Esophagus muscularis mucosa (tissue), 4 donors: ENCODE measurements at regions not wholly inside any gene's neighbourhood (a gene's known extent, or its start where the extent isn't known, plus 50 kb on each side); places are given as distances from the start of the nearest gene placed in this dataset.
"Not testable (repeated sequence)": the region's sequence is repeated elsewhere in the genome, so short reads cannot be mapped to it uniquely, and the experiment has no call there.

Experiments used
- EP300 ChIP-seq: sonication (generic); formaldehyde crosslinking; IDR thresholded peaks from one replicate; pipeline ENCODE4 v1.6.1; 2017; ENCODE audit warnings: antibody characterized with exemption
- POLR2AphosphoS5 ChIP-seq, 2 donors: sonication (generic); formaldehyde crosslinking; IDR thresholded peaks; one replicate each; pipeline ENCODE4 v1.6.1; 2017; ENCODE audit warnings: antibody characterized with exemption in 2 of 2
- TF ChIP-seq, protein P1 (sequence below), 3 experiments: fragments of 200-600 bp in 2 of 3; fragments of 450-650 bp in 1 of 3; sonication (generic) in 2 of 3; IDR thresholded peaks; one replicate each; pipeline ENCODE4 v1.5.1; 2017 to 2019; ENCODE audit warnings: antibody characterized with exemption in 3 of 3, mild to moderate bottlenecking in 2 of 3, moderate library complexity in 1 of 3

DNA sequence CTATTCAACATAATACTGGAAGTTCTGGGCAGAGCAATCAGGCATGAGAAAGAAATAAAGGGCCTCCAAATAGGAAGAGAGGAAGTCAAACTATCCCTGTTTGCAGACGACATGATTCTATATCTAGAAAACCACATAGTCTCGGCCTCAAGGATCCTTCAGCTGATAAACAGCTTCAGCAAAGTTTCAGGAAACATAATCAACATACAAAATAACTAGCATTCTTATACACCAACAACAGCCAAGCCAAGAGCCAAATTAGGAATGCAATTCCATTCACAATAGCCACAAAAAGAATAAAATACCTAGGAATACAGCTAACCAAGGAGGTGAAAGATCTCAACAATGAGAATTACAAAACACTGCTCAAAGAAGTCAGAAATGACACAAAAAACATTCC, 287.8 kb upstream of the NCAM1 start:
- not testable (repeated sequence) for TF ChIP-seq POLR2AphosphoS5 (IDR thresholded peaks at IDR 0.05); EP300
- TF ChIP-seq, protein P1, sequence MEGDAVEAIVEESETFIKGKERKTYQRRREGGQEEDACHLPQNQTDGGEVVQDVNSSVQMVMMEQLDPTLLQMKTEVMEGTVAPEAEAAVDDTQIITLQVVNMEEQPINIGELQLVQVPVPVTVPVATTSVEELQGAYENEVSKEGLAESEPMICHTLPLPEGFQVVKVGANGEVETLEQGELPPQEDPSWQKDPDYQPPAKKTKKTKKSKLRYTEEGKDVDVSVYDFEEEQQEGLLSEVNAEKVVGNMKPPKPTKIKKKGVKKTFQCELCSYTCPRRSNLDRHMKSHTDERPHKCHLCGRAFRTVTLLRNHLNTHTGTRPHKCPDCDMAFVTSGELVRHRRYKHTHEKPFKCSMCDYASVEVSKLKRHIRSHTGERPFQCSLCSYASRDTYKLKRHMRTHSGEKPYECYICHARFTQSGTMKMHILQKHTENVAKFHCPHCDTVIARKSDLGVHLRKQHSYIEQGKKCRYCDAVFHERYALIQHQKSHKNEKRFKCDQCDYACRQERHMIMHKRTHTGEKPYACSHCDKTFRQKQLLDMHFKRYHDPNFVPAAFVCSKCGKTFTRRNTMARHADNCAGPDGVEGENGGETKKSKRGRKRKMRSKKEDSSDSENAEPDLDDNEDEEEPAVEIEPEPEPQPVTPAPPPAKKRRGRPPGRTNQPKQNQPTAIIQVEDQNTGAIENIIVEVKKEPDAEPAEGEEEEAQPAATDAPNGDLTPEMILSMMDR (IDR thresholded peaks at IDR 0.05), result not testable (repeated sequence)
